ENCODE measurements at regions not wholly inside any gene's neighbourhood (a gene's known extent, or its start where the extent isn't known, plus 50 kb on each side); places are given as distances from the start of the nearest gene placed in this dataset.

GRCh38 chr6:4553387-4553786 lies 222.8 kb upstream of the CDYL start:
- no peak for DNase-seq

- no peak for DNase-seq
Measured at GRCh38 chr6:4550227-4550597, 226.0 kb upstream of the CDYL start.

GRCh38 chr6:4549556-4550226 lies 226.5 kb upstream of the CDYL start:
- DNase-seq, result no peak

GRCh38 chr6:4545893-4546292 lies 230.3 kb upstream of the CDYL start:
- DNase-seq, result no peak

- DNase-seq, result no peak
Measured at GRCh38 chr6:4543596-4543995, 232.6 kb upstream of the CDYL start.

- no peak for DNase-seq
Measured at GRCh38 chr6:4533576-4533975, 242.6 kb upstream of the CDYL start.

- DNase-seq, result no peak
Measured at GRCh38 chr6:4531406-4531805, 244.8 kb upstream of the CDYL start.

GRCh38 chr6:4522453-4522852 lies 253.8 kb upstream of the CDYL start:
- no peak for DNase-seq

GRCh38 chr6:4521070-4521469 lies 255.1 kb upstream of the CDYL start:
- DNase-seq, result no peak

GRCh38 chr6:4518506-4518905 lies 257.7 kb upstream of the CDYL start:
- no peak for DNase-seq

- DNase-seq, result no peak
Measured at GRCh38 chr6:4516206-4516605, 260.0 kb upstream of the CDYL start.

GRCh38 chr6:4513561-4513960 lies 262.6 kb upstream of the CDYL start:
- DNase-seq, result no peak

- no peak for DNase-seq
Measured at GRCh38 chr6:4512051-4512471, 264.1 kb upstream of the CDYL start.

GRCh38 chr6:4511641-4512020 lies 264.6 kb upstream of the CDYL start:
- DNase-seq, result no peak

- DNase-seq, result no peak
Measured at GRCh38 chr6:4510906-4511640, 265.1 kb upstream of the CDYL start.

- no peak for DNase-seq
Measured at GRCh38 chr6:4510317-4510716, 265.9 kb upstream of the CDYL start.

- DNase-seq, result no peak
Measured at GRCh38 chr6:4509506-4509905, 266.7 kb upstream of the CDYL start.

GRCh38 chr6:4506792-4507191 lies 269.4 kb upstream of the CDYL start:
- no peak for DNase-seq

GRCh38 chr6:4506223-4506622 lies 270.0 kb upstream of the CDYL start:
- no peak for DNase-seq

- DNase-seq, result no peak
Measured at GRCh38 chr6:4504700-4505099, 271.5 kb upstream of the CDYL start.

GRCh38 chr6:4503700-4504099 lies 272.5 kb upstream of the CDYL start:
- DNase-seq, result no peak

- DNase-seq, result no peak
Measured at GRCh38 chr6:4496284-4496683, 279.9 kb upstream of the CDYL start.

- no peak for DNase-seq
Measured at GRCh38 chr6:4491501-4492260, 284.5 kb upstream of the CDYL start.

- DNase-seq, result no peak
Measured at GRCh38 chr6:4489538-4489937, 286.7 kb upstream of the CDYL start.
